Stimulated activated CD4-positive, alpha-beta T cell treated with anti-CD3 and anti-CD28 coated beads, Interleukin-2, amount 100 ng/mL, for 4 hours (primary cell): ENCODE measurements at regions not wholly inside any gene's neighbourhood (a gene's known extent, or its start where the extent isn't known, plus 50 kb on each side); places are given as distances from the start of the nearest gene placed in this dataset.

Source experiments
- DNase-seq: peaks from one replicate; pipeline ENCODE4 v3.0.0-alpha.2; 2020; ENCODE audit warnings: low read depth

DNA sequence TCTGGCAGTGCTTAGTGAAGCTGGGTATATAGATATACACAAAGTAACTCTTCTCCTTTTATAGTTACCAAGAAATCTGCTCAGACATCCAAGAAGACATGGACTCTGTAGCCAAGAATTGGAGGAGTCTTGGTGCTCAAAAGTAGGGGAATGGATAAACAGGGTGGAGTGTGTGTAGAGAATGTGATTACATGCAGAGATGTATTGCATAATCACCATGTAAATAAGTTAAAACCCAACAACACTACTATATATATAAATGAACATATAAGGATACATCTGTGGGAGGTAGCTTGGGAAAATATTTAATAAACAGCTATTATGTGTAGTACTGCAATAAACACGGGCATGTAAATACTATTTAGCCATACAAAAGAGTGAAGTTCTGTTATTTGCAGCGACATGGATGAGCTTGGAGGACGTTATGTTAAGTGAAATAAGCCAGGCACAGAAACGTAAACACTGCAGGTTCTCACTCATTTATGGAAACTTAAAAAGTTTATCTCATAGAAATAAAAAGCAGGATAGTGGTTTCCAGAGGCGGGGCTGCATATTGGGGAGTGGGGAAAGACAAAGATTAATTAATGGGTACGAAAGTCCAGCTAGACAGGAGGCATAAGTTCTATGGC is 207.5 kb downstream of the TENT4A start:
- no peak for DNase-seq

- DNase-seq: no peak
These were observed 213.3 kb downstream of the TENT4A start for GRCh38 chr5:6926491-6927038.

DNA sequence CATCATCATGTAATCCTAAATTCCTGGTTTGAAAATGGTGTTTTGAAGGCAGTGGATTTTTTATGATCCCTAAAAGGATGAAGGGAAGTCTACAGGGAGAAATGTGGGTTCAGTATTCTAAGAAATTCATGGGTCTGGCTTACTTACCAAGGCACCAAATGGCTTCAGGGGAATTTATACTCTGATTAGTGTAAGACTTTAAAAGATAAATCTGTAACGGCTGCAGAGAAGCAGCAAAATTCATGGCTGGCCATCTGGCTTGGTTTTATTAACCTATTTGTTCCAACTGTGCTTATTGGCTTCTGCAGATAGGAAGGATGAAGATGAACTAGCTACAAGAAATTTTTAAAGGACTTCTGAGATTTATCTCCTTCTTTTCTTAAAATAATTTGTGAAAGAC is 222.8 kb downstream of the TENT4A start:
- DNase-seq: no peak

- DNase-seq: no peak
These were observed 224.4 kb downstream of the TENT4A start for GRCh38 chr5:6937677-6938076.

DNA sequence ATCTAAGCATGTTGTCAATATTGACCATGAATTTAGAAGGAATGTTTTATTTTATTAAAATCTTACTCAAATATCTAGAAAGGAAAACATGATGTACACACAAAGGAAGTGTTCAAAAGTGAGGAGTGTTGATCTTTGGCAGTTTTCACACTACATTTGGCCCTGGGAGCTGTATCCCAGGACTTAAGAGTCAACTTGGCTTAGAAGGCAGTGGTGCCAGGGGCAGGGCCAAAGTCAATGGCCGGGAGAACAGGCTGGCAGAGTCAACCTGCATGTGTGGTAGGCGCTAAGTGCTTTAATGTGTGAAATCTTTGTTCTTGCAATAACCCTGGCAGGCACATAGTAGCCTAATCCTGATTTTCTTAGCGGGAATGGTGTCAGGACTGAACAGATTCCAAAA is 228.4 kb downstream of the TENT4A start:
- no peak for DNase-seq

GRCh38 chr5:6943197-6944112 is 230.2 kb downstream of the TENT4A start:
- DNase-seq: no peak

- DNase-seq: no peak
These were observed 235.3 kb downstream of the TENT4A start for GRCh38 chr5:6948562-6948961.

- DNase-seq: no peak
These were observed 236.0 kb downstream of the TENT4A start for GRCh38 chr5:6949230-6949629.

- no peak for DNase-seq
These were observed 237.0 kb downstream of the TENT4A start for GRCh38 chr5:6950250-6950649.

GRCh38 chr5:6950860-6951259 is 237.6 kb downstream of the TENT4A start:
- no peak for DNase-seq

- DNase-seq: no peak
These were observed 247.9 kb downstream of the TENT4A start for GRCh38 chr5:6961123-6961522.

DNA sequence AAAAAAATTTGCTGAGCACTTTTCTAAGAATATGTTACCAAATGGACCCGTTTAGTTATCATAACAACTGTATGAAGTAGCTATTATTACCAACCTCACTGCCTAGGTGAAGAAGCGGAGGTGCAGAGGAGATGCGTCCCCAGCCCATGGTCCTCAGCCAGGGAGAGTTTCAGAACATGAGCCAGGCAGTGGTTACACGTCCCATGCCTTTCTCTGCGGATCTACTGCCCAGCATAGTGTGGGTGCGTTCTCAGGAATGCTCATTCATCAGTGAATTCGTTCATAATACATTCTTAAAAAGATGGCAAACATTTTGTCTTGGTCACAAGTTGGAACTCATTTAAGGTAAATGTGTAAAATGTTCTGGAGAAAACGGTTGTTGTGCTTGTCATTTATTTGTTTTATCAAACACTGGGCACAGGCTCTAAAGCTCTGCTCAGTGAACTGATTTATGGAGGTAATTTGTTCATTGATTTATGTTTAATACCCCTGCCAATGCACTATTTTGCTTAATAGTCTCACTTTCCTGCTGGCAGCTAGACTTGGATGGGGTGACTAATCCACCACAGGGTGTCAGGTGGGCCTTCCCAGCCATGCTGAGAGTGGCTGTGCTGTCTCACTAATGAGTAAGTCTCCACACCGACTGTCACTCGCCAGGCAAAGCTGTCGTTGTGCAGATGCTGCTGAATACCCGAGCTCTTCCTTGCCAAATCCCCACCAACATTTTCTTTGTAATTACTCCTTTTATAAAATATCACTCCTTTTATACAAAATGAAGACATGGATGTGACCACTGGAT is 248.8 kb downstream of the TENT4A start:
- DNase-seq: no peak

GRCh38 chr5:6976971-6977370 is 263.7 kb downstream of the TENT4A start:
- no peak for DNase-seq

DNA sequence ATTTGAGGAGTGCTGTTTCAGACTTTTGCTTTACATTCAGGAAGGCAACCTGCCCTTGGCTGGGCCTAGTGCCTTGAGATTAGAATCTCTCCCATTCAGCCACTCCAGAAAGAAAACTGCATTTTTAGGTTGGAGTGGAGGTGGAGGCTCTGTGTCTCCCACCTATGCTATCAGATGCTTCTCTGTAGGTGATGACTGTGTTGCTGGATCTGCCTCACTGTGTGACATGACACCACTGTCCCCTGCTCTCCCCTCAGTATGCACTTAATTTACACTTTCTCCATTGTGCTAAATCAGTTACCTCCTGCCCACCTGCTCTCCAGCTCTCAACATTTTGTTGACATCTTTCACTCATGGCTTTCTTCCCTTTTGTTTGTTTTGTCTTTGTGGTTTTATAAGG is 265.8 kb downstream of the TENT4A start:
- no peak for DNase-seq

DNA sequence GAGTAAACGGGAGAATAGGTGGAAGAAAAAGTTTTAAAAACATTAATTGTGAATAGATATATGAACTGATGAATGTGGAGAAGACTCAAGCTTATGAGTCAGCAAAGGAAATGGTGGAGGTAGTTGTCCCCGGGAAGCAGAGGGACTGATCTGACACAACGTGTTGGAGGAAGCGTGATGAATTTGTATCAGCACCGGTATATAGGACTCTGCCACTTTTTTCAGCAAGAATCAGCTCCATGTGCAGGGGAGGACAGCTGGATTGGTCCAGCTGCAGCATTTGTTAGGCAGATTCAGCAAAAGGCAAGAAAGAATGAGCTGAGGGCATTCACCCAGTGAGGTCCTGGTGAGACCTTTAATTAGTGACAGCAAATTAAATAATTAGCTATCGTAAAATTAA is 276.0 kb downstream of the TENT4A start:
- no peak for DNase-seq

DNA sequence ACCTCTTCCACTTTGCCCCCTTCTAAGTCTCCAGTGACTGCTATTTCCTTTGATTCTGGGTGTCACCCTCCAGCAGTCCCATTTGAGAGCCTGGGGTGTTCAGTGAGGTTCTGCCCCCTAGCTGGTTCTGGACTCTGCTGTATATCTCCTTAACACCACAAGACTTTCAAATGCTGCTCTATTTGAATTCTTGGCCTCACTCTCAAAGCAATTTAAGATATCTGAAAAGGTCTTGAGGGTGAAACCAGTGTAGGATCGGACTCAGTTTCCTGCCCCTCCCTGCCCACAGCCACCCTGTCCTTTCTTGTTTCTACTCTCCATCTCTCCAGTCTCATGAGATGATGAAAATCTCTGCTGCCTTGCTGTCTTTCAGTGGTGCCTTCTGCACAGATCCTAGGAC is 280.9 kb downstream of the TENT4A start:
- DNase-seq: no peak

DNA sequence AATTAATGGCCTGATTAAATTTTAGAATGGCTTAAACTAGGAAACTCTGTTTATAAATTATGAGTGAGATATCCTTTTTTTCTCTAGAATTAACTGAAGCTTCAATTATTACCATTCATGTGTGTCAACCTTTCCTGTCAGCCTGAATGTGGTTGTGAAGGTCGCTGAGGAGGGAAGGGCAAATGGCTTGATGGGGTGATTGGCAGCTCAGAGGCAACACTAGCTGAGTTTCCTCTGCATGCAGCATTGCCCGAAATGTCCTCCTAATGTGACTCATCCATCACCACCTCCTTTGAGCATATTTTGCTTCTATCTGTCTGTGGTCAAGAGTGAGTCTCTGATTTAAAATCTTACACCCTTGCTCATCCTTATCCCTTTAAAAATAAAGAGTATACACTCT is 281.9 kb downstream of the TENT4A start:
- DNase-seq: no peak

DNA sequence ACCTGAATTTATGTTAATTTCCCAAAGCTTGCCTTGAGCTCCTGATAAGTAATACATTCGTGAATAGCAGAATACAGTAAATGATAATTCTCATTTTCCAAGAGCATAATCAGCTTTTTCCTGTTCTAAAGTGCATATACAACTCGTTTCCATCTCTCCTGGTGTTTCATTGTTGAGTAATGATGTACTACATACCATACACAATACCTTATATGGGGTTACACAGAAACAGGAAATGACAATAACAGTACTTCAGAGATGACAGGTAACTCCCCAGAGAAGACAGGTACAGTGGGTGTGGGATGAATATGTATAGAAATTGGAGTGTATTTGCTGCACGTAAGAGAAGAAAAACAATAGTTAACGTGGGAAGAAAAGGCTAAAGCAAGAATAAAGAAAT is 287.1 kb downstream of the TENT4A start:
- DNase-seq: no peak

GRCh38 chr5:7010591-7010990 is 297.4 kb downstream of the TENT4A start:
- no peak for DNase-seq

DNA sequence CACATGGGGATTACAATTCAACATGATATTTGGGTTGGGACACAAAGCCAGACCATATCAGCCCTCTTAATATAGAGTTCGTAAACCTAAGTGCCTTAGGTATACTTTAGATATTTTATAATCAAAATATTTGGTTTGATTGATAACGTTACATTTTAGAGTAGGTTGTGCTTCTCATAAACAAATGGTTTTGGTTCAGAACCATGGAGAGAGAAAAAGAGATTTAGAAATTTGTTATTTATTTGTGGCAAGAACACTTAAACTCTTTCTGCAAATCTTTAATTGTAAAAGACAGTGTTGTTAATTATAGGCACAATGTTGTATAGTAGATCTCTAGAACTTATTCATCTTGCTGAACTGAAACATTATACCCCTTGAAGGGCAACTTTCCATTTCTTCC is 298.8 kb downstream of the TENT4A start:
- DNase-seq: no peak

DNA sequence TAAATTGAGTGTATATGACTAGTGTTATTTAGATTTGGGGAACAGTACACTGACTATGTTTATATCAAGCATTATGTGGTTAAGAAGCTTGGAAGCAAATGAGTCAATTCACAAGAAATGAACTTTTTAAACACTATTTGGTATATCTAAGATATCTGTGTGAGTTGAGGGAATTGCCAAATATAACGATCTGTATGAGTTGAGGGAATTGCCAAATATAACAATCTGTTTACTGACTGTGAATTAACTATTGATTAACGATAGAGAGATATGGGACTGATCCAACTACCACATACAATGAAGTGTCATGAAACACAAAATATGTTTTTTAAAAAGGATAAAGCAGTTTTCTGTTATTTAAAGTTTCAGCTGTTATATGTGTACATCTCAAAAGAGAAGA is 301.4 kb downstream of the TENT4A start:
- no peak for DNase-seq

DNA sequence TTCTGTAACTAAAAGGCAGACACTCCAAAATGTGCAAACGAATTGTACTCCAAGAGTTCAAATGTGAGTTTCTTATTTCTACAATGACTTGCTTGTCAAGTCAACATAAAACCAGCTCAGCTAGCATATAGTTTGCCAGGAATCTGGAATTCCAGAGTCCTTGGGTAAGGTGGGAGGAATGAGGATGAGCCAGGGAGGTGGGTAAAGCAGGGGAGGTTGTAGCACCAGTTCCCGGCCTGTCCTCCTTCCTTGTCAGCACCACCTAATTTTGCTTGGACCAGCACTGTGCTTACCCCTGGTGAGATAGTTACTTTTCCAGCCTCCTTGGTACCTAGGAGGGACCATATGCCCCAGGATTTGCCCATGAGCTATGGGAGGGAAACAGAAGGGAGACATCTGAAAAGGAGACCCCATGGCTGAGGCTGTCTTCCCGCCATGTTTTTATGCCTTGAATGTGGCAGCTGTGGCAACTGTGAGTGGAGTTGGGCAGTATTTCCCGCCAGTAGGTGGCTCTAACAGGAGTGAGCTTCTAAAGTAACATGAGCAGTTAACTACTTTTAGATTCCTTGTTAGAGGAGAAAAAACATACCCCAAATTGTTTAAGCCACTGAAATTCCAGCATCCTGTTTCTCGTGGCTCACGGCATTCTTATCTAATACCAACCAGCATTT is 302.5 kb downstream of the TENT4A start:
- DNase-seq: no peak
